PFSK-1 (cell line): ENCODE measurements at regions not wholly inside any gene's neighbourhood (a gene's known extent, or its start where the extent isn't known, plus 50 kb on each side); places are given as distances from the start of the nearest gene placed in this dataset.

Experiments
- FOXP2 ChIP-seq: optimal IDR thresholded peaks from 2 replicates; pipeline ENCODE3; 2011; ENCODE audit warnings: borderline replicate concordance, control low read depth, inconsistent platforms; ENCODE audit not compliant: insufficient read depth; ENCODE audit errors: extremely low read length, extremely low read depth
- POLR2AphosphoS5 ChIP-seq: IDR thresholded peaks from 2 replicates; pipeline ENCODE4 v1.6.1; 2012; ENCODE audit warnings: low read depth, mild to moderate bottlenecking, control low read depth, low read length, moderate library complexity
- REST ChIP-seq, 2 experiments: IDR thresholded peaks; 2 replicates each; pipeline versions ENCODE4 v1.6.1 to v1.8.0; 2011 to 2012; ENCODE audit warnings: low read depth in 2 of 2, low read length in 2 of 2, control low read depth in 1 of 2, inconsistent platforms in 1 of 2, mild to moderate bottlenecking in 1 of 2, moderate library complexity in 1 of 2; ENCODE audit not compliant: insufficient read depth in 1 of 2
- SIN3A ChIP-seq: IDR thresholded peaks from 2 replicates; pipeline ENCODE4 v1.6.1; 2012; ENCODE audit warnings: mild to moderate bottlenecking, low read length, moderate library complexity, borderline replicate concordance; ENCODE audit not compliant: insufficient read depth
- TAF1 ChIP-seq: IDR thresholded peaks from 2 replicates; pipeline ENCODE4 v1.6.1; 2012; ENCODE audit warnings: low read length, control low read depth, borderline replicate concordance; ENCODE audit not compliant: insufficient read depth

- TF ChIP-seq SIN3A = no peak
- no peak for TF ChIP-seq FOXP2
- TF ChIP-seq REST (IDR thresholded peaks at IDR 0.05; ENCODE audit: insufficient read depth in 1 of 2, low read depth in 2 of 2, low read length in 2 of 2) = no peak
These were observed 189.7 kb upstream of the BLID start for GRCh38 chr11:122305426-122306320.

- TF ChIP-seq SIN3A (no peak), TAF1 (no peak), POLR2AphosphoS5 (no peak), FOXP2 (no peak), REST (IDR thresholded peaks at IDR 0.05; ENCODE audit: insufficient read depth in 1 of 2, low read depth in 2 of 2, low read length in 2 of 2) (no peak)
These were observed 189.0 kb upstream of the BLID start for GRCh38 chr11:122304973-122305372.

- TF ChIP-seq REST (IDR thresholded peaks at IDR 0.05; ENCODE audit: insufficient read depth in 1 of 2, low read depth in 2 of 2, low read length in 2 of 2) = no peak
These were observed 188.3 kb upstream of the BLID start for GRCh38 chr11:122304306-122304705.

GRCh38 chr11:122294041-122294440 lies 178.0 kb upstream of the BLID start:
- TF ChIP-seq POLR2AphosphoS5 (no peak), SIN3A (no peak), TAF1 (no peak), REST (IDR thresholded peaks at IDR 0.05; ENCODE audit: insufficient read depth in 1 of 2, low read depth in 2 of 2, low read length in 2 of 2) (no peak), FOXP2 (no peak)
